IMR-90 (cell line): ENCODE measurements at regions not wholly inside any gene's neighbourhood (a gene's known extent, or its start where the extent isn't known, plus 50 kb on each side); places are given as distances from the start of the nearest gene placed in this dataset.

Experiments
- CTCF ChIP-seq: conservative IDR thresholded peaks from 2 replicates; pipeline ENCODE4 v1.5.1; 2012; ENCODE audit warnings: mild to moderate bottlenecking, low read depth, low read length, improper control_type of control experiment
- POLR2A ChIP-seq: IDR thresholded peaks from 2 replicates; pipeline ENCODE4 v1.6.1; 2012; ENCODE audit warnings: mild to moderate bottlenecking, low read depth, low read length
- RAD21 ChIP-seq: IDR thresholded peaks from 2 replicates; pipeline ENCODE4 v1.6.1; 2012; ENCODE audit warnings: low read length, improper control_type of control experiment
- RCOR1 ChIP-seq: IDR thresholded peaks from 2 replicates; pipeline ENCODE4 v1.6.1; 2012; ENCODE audit warnings: mild to moderate bottlenecking, low read length, improper control_type of control experiment; ENCODE audit not compliant: insufficient replicate concordance

- TF ChIP-seq CTCF = no peak
- no peak for TF ChIP-seq POLR2A
- no peak for TF ChIP-seq RAD21
- TF ChIP-seq RCOR1 = no peak
Observed at GRCh38 chr15:34659056-34659455, 75.6 kb upstream of the GOLGA8B start.
